Cardiac muscle cell (in vitro differentiated cells and primary cell): ENCODE measurements at regions not wholly inside any gene's neighbourhood (a gene's known extent, or its start where the extent isn't known, plus 50 kb on each side); places are given as distances from the start of the nearest gene placed in this dataset.
A peak's percentile ranks its signal among the peaks of the same experiment; 100 is the strongest.
"Not testable (repeated sequence)": the region's sequence is repeated elsewhere in the genome, so short reads cannot be mapped to it uniquely, and the experiment has no call there.

Source experiments
- DNase-seq, 2 donors: peaks; one replicate each; pipeline versions ENCODE4 v3.0.0 to v3.0.0-alpha.2; 2010 to 2017; ENCODE audit warnings: low read depth in 1 of 2, low spot score in 1 of 2
- H3K27ac ChIP-seq: fragments of 200-600 bp; sonication (generic); 2 replicates; pipeline ENCODE4 v1.5.1; 2016
- H3K27me3 ChIP-seq: fragments of 200-600 bp; sonication (generic); 2 replicates; pipeline ENCODE4 v1.6.0; 2016; ENCODE audit warnings: control low read depth
- H3K36me3 ChIP-seq: fragments of 200-600 bp; sonication (generic); 2 replicates; pipeline ENCODE4 v1.5.1; 2016; ENCODE audit warnings: control low read depth
- H3K4me1 ChIP-seq: fragments of 200-600 bp; sonication (generic); 2 replicates; pipeline ENCODE4 v1.8.1; 2017; ENCODE audit warnings: low read depth, mild to moderate bottlenecking, mixed run types
- H3K4me3 ChIP-seq: fragments of 200-600 bp; sonication (generic); 2 replicates; pipeline ENCODE4 v1.5.1; 2016; ENCODE audit warnings: mild to moderate bottlenecking
- H3K9me3 ChIP-seq: fragments of 200-600 bp; sonication (generic); 2 replicates; pipeline ENCODE4 v1.5.1; 2017; ENCODE audit warnings: low read depth, mild to moderate bottlenecking, control low read depth
- CTCF ChIP-seq: IDR thresholded peaks from 2 replicates; pipeline ENCODE4 v1.5.1; 2012; ENCODE audit warnings: low read depth, mild to moderate bottlenecking, low read length

GRCh38 chr5:125484272-125484741, 737.9 kb upstream of the ZNF608 start:
- Histone ChIP-seq H3K4me3 (no peak overlapping the region), H3K36me3 (no peaks in the 10 kb centered on the region), H3K27me3 (no peaks in the 10 kb centered on the region), H3K9me3 (no peaks in the 10 kb centered on the region), H3K27ac (peak overlapping the region; percentile 77), H3K4me1 (peaks cover 36% of the 10 kb centered on the region)
- TF ChIP-seq CTCF, result no peak
- peak in 1 of 2 donors; percentile 87 for DNase-seq

- H3K27me3 ChIP-seq, result no peaks in the 10 kb centered on the region
- H3K27ac ChIP-seq, result peak overlapping the region; percentile 77
- no peaks in the 10 kb centered on the region for H3K9me3 ChIP-seq
- DNase-seq, result peak; percentile 19 to 97
- no peaks in the 10 kb centered on the region for H3K36me3 ChIP-seq
- peaks cover 41% of the 10 kb centered on the region for H3K4me1 ChIP-seq
- H3K4me3 ChIP-seq, result no peak overlapping the region
- no peak for TF ChIP-seq CTCF
Measured at GRCh38 chr5:125484742-125485641, 738.6 kb upstream of the ZNF608 start.

- no peak for DNase-seq
- TF ChIP-seq CTCF, result no peak
- Histone ChIP-seq H3K27me3 (no peaks in the 10 kb centered on the region), H3K9me3 (no peaks in the 10 kb centered on the region), H3K36me3 (no peaks in the 10 kb centered on the region), H3K4me3 (no peak overlapping the region), H3K4me1 (peaks cover 46% of the 10 kb centered on the region), H3K27ac (peak overlapping the region; percentile 77)
Measured at GRCh38 chr5:125485771-125486170, 739.3 kb upstream of the ZNF608 start.

- TF ChIP-seq CTCF, result no peak
- Histone ChIP-seq H3K27me3 (no peaks in the 10 kb centered on the region), H3K4me1 (peaks cover 51% of the 10 kb centered on the region), H3K27ac (no peak overlapping the region), H3K36me3 (no peaks in the 10 kb centered on the region), H3K4me3 (no peak overlapping the region), H3K9me3 (no peaks in the 10 kb centered on the region)
- peak in 1 of 2 donors; percentile 70 for DNase-seq
Measured at GRCh38 chr5:125486634-125487033, 740.2 kb upstream of the ZNF608 start.

GRCh38 chr5:125487231-125487630, 740.8 kb upstream of the ZNF608 start:
- no peak overlapping the region for H3K4me3 ChIP-seq
- H3K27me3 ChIP-seq, result no peaks in the 10 kb centered on the region
- no peaks in the 10 kb centered on the region for H3K36me3 ChIP-seq
- TF ChIP-seq CTCF, result no peak
- H3K9me3 ChIP-seq, result no peaks in the 10 kb centered on the region
- peak in 1 of 2 donors; percentile 58 for DNase-seq
- H3K27ac ChIP-seq, result peak overlapping the region; percentile 54
- H3K4me1 ChIP-seq, result peaks cover 51% of the 10 kb centered on the region

- H3K36me3 ChIP-seq, H3K27me3 ChIP-seq, DNase-seq, H3K9me3 ChIP-seq, H3K4me3 ChIP-seq: not testable (repeated sequence)
- Histone ChIP-seq H3K4me1 (peaks cover 51% of the 10 kb centered on the region), H3K27ac (peak overlapping the region; percentile 54)
Measured at GRCh38 chr5:125487652-125488051, 741.2 kb upstream of the ZNF608 start.
